ENCODE measurements at regions not wholly inside any gene's neighbourhood (a gene's known extent, or its start where the extent isn't known, plus 50 kb on each side); places are given as distances from the start of the nearest gene placed in this dataset.

GRCh38 chr4:164229255-164229654 lies 524.7 kb upstream of the SMIM31 start:
- H3K4me1 ChIP-seq = no peaks in the 10 kb centered on the region
- WGBS, 2 donors = 88 to 89% methylated on average over 2 of the region's 2 CpGs

GRCh38 chr4:164239433-164239832 lies 514.5 kb upstream of the SMIM31 start:
- no peak overlapping the region for H3K4me3 ChIP-seq
- no peak overlapping the region for H3K27ac ChIP-seq
- no peaks in the 10 kb centered on the region for H3K36me3 ChIP-seq (ENCODE audit: low read depth, missing control alignments)
- no peaks in the 10 kb centered on the region for H3K27me3 ChIP-seq
- TF ChIP-seq POLR2A (IDR thresholded peaks at IDR 0.05) (no peak), CTCF (IDR thresholded peaks at IDR 0.05) (no peak)
- H3K4me1 ChIP-seq = no peaks in the 10 kb centered on the region
- DNase-seq = no peak
- H3K9me3 ChIP-seq = no peaks in the 10 kb centered on the region
- intact Hi-C loops (cut with DNase I; ENCODE audit: low total_unique reads) = no loop called here

More at GRCh38 chr4:164229255-164229654, 524.7 kb upstream of the SMIM31 start:
- H3K27me3 ChIP-seq = no peaks in the 10 kb centered on the region
- no peak for TF ChIP-seq CTCF (IDR thresholded peaks at IDR 0.05)
- no peak for TF ChIP-seq POLR2A (IDR thresholded peaks at IDR 0.05)
- H3K9me3 ChIP-seq = no peaks in the 10 kb centered on the region
- no peak overlapping the region for H3K27ac ChIP-seq
- intact Hi-C loops (cut with DNase I; ENCODE audit: low total_unique reads) = no loop called here
- H3K36me3 ChIP-seq (ENCODE audit: low read depth, missing control alignments) = no peaks in the 10 kb centered on the region
- H3K4me3 ChIP-seq = no peak overlapping the region
- no peak for DNase-seq

GRCh38 chr4:164239976-164240375 lies 514.0 kb upstream of the SMIM31 start:
- Histone ChIP-seq H3K27ac (no peak overlapping the region), H3K36me3 (ENCODE audit: low read depth, missing control alignments) (no peaks in the 10 kb centered on the region), H3K9me3 (no peaks in the 10 kb centered on the region), H3K27me3 (no peaks in the 10 kb centered on the region), H3K4me3 (no peak overlapping the region), H3K4me1 (no peaks in the 10 kb centered on the region)
- WGBS, 2 donors = 43 to 47% methylated on average over 3 of the region's 3 CpGs
- no peak for TF ChIP-seq CTCF (IDR thresholded peaks at IDR 0.05)
- no peak for TF ChIP-seq POLR2A (IDR thresholded peaks at IDR 0.05)
- no peak for DNase-seq
- intact Hi-C loops (cut with DNase I; ENCODE audit: low total_unique reads) = no loop called here

- intact Hi-C loops (cut with DNase I; ENCODE audit: low total_unique reads) = no loop called here
- 81 to 84% methylated on average over 7 of the region's 7 CpGs for WGBS, 2 donors
- TF ChIP-seq POLR2A (IDR thresholded peaks at IDR 0.05) (no peak), CTCF (IDR thresholded peaks at IDR 0.05) (no peak)
- no peaks in the 10 kb centered on the region for H3K4me1 ChIP-seq
- no peaks in the 10 kb centered on the region for H3K36me3 ChIP-seq (ENCODE audit: low read depth, missing control alignments)
- DNase-seq = no peak
- H3K9me3 ChIP-seq = no peaks in the 10 kb centered on the region
- no peak overlapping the region for H3K27ac ChIP-seq
- H3K27me3 ChIP-seq = no peaks in the 10 kb centered on the region
- no peak overlapping the region for H3K4me3 ChIP-seq
Measured at GRCh38 chr4:164251257-164251656, 502.7 kb upstream of the SMIM31 start.

- H3K36me3 ChIP-seq (ENCODE audit: low read depth, missing control alignments) = no peaks in the 10 kb centered on the region
Measured at GRCh38 chr4:164252286-164252685, 501.6 kb upstream of the SMIM31 start.

More at GRCh38 chr4:164252286-164252685, 501.6 kb upstream of the SMIM31 start:
- Histone ChIP-seq H3K4me1 (no peaks in the 10 kb centered on the region), H3K27me3 (no peaks in the 10 kb centered on the region), H3K9me3 (no peaks in the 10 kb centered on the region), H3K27ac (no peak overlapping the region), H3K4me3 (no peak overlapping the region)
- whole genome bisulfite sequencing, 2 donors = 24 to 44% methylated on average over 1 of the region's 1 CpG
- no peak for DNase-seq
- TF ChIP-seq CTCF (IDR thresholded peaks at IDR 0.05) (no peak), POLR2A (IDR thresholded peaks at IDR 0.05) (no peak)
- intact Hi-C loops (cut with DNase I; ENCODE audit: low total_unique reads) = no loop called here
